ENCODE measurements at regions not wholly inside any gene's neighbourhood (a gene's known extent, or its start where the extent isn't known, plus 50 kb on each side); places are given as distances from the start of the nearest gene placed in this dataset.

- no peak for DNase-seq
Measured at GRCh38 chrX:39843318-39843717, 254.4 kb downstream of the BCOR start.

- no peak for DNase-seq
Measured at GRCh38 chrX:39845233-39845632, 252.5 kb downstream of the BCOR start.

DNA sequence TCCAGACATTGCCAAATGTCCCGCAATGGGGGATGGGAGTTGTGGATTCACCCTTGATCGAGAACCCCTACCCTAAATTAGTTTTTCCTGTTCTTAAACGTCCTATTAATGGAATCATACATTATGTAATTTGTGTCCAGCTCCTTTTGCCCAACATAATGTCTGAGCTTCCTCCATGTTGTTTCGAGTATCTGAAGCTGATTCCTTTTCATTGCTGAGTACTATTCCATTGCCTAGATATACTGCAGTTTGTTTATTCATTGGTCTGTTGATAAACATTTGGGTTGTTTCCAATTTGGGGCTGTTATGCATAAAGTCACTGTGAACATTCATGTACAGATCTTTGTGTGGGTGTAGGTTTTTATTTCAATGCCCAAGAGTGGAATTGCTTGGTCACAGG lies 251.3 kb downstream of the BCOR start:
- no peak for DNase-seq

- DNase-seq = no peak
Measured at GRCh38 chrX:39848243-39848642, 249.5 kb downstream of the BCOR start.

GRCh38 chrX:39848900-39849299 lies 248.9 kb downstream of the BCOR start:
- no peak for DNase-seq

- no peak for DNase-seq
Measured at GRCh38 chrX:39850209-39850608, 247.5 kb downstream of the BCOR start.

DNA sequence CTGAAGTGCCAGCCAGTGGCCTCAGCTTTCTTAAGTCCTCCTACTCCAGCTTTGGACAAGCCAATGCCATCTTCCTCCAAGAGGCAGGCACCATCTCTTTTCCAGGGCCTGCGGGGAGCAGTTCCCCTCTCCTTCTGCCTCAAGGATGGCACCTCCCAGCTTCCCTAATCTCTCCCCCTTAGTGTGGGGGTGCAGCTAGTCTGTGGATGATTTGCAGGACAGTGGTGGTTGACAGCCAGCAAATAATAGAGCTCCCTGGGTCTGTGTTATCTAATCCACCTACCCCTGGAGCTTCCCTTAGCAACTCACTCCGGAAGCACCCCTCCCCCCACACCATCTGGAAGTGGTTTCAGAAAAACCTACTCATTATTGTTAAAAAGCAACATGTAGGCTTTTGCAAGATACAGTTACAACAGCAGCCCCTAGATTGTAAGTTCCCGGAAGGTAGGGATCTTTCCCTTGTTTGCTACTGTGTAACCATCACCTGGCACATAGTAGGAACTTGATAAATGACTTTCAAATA lies 247.1 kb downstream of the BCOR start:
- no peak for DNase-seq

- no peak for DNase-seq
Measured at GRCh38 chrX:39851745-39852455, 245.9 kb downstream of the BCOR start.

- DNase-seq = no peak
Measured at GRCh38 chrX:39852491-39852890, 245.3 kb downstream of the BCOR start.

DNA sequence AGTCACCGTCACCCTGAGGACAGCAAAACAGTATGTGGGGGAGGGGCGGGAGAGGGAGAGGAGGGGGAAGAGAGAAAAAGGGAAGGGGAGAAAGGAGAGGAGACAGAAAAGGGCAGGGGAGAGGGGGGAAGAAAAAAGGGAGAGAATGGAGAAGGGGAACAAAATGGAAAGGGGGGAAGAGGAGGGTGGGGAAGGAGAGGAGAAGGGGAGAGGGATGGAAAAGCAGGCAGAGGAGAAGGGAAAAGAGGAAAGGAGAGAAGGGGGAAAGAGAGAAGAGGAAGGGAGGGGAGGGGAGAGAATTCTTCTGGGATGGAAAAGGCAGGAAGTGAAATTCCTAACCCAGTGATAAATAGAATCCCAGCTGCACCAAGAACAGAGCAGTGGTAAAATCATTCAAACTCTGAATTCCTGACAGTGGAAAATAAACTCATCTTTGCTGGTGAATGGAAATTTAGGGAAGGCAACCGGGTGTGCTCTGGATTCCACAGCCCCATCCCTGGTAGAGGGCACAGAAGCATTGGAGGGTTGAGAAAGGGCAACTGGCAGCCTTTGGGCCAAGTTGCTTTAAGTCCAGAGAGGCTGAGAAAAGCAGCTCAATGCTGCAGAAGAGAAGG lies 244.2 kb downstream of the BCOR start:
- DNase-seq = no peak

GRCh38 chrX:39854772-39855747 lies 242.7 kb downstream of the BCOR start:
- peak; percentile 78 for DNase-seq

- peak; percentile 63 for DNase-seq
Measured at GRCh38 chrX:39855748-39856129, 242.0 kb downstream of the BCOR start.

GRCh38 chrX:39856472-39857121 lies 241.2 kb downstream of the BCOR start:
- DNase-seq = no peak

DNA sequence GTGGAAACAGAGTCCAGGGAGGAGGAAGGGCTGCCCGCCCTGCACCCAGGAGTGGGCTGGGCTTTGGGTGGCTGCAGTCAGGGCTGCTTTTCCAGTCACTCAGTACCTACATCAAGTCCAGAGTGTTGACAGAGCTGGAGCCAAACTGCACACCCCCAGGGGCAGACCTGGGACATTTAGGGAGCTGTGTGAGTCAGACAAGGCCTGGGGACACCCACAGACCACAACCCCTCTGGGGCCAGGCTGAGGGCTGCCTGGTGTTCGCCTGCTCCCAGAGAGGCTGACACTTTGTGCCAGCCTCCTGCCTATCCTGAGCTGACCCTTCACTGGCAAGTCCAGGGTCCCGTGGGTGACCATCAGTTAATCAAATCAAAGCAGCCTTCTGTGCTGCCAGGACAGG lies 240.0 kb downstream of the BCOR start:
- no peak for DNase-seq

- no peak for DNase-seq
Measured at GRCh38 chrX:39859991-39860861, 237.5 kb downstream of the BCOR start.

GRCh38 chrX:39862963-39863362 lies 234.8 kb downstream of the BCOR start:
- no peak for DNase-seq

DNA sequence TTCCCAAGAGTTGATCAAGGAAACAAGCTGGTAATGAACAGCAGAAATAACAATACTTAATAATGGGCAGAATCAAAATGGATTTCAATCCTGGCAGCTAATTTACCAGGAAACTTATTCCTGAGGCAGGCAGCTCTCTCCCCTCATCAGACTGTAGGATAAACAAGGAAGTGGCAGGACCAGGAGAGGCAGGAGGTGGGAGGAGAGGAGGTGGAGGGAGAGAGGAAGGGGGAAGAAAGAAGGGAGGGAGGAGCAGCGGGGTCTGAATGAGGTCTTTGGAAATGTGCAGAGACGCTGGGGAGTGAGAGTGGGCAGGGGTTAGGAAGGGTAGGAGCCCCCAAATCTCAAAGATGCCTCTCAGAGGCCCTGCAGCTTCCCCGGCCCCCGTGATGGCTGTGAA lies 231.5 kb downstream of the BCOR start:
- no peak for DNase-seq

DNA sequence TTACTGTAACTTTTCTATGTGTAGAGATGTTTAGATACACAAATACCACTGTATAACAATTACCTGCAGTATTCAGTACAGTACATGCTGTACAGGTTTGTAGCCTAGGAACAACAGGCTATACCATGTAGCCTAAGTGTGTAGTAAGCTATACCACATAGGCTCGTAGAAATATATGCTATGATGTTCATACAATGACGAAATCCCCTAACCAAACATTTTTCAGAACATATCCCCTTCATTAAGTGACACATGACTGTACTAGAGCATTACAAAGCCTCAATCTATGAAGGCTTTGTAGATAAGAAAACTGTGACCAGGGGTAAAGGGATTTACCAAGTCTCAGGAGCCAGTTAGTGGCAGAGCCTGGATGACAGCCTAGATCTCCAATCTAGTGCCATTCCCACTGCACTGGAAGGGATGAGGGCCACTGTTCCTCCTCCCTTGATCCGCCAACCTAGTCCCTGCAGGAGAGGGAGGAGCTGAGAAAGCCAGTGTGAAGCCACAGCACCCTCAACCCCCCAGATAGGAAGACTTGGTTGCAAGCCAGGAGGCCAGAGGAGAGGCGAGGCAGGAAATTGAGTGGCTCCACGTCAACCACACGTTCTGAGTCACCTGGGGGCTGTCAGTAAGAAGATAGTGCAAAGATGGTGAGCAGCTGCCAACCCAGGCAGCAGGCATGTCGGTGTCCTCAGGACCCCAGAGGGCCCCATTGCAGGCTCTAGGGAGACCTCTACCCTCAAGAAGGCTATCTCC lies 227.7 kb downstream of the BCOR start:
- no peak for DNase-seq

DNA sequence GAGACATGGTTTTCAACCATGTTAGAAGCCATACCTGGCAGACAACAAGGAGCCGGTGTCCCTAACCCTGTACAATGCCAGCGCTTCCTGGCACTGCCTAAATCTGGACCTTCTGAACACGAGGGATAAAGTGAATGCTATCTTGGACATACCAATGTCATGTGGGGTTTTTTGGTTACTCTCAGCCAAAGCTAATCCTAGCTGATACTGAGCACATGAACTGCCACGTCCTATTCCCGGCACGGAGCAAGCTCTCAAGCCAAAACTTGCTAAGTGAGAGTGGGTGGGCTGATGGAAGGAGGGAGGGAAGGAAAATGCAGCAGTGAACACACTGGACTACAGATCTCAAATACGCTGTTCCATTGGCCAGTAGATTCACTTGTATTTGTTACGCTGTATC lies 226.1 kb downstream of the BCOR start:
- DNase-seq = no peak

GRCh38 chrX:39873117-39873516 lies 224.6 kb downstream of the BCOR start:
- no peak for DNase-seq

DNA sequence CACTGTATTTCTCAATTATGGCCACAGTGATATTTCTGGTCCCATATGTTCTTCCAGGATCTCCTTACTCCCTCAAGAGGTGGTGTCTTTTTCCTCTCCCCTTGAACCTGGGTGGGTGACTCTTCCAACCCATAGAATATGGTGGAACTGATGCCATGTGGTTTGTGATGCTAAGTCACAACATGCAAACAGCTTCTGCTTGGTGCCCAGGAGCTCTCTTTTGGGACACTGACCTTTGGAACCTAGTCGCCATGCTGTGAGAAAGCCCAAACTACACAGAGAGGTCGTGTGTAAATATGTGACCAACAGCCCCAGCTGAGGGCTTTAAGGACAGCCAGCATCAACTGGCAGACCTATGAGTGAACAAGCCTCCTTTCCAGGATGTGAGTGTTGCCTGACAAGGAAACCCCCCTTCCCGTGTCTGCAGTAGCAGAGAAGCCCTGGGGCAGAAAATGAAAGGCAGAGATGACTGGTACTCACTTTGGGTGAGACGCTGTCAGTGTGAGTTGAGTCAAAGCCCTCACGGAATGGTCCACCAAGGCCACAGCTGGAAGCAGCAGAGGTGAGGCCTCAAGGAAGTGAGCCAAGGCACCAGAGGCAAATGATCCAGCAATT lies 223.4 kb downstream of the BCOR start:
- no peak for DNase-seq

Measured in inflammatory macrophage treated with lipopolysaccharide for 4 hours (primary cell).